Breast epithelium (tissue), 3 donors: ENCODE measurements at regions not wholly inside any gene's neighbourhood (a gene's known extent, or its start where the extent isn't known, plus 50 kb on each side); places are given as distances from the start of the nearest gene placed in this dataset.

Experiments
- CTCF ChIP-seq, 3 donors: fragments of 450-650 bp; IDR thresholded peaks; one replicate each; pipeline ENCODE4 v1.5.1; 2016 to 2017; ENCODE audit warnings: antibody characterized with exemption in 3 of 3, mild to moderate bottlenecking in 3 of 3, moderate library complexity in 3 of 3
- POLR2A ChIP-seq: fragments of 450-650 bp; IDR thresholded peaks from one replicate; pipeline ENCODE4 v1.6.1; 2016; ENCODE audit warnings: antibody characterized with exemption, mild to moderate bottlenecking, moderate library complexity
- POLR2AphosphoS5 ChIP-seq, 3 donors: sonication (generic); formaldehyde crosslinking; IDR thresholded peaks; one replicate each; pipeline ENCODE4 v1.6.1; 2017; ENCODE audit warnings: antibody characterized with exemption in 3 of 3

DNA sequence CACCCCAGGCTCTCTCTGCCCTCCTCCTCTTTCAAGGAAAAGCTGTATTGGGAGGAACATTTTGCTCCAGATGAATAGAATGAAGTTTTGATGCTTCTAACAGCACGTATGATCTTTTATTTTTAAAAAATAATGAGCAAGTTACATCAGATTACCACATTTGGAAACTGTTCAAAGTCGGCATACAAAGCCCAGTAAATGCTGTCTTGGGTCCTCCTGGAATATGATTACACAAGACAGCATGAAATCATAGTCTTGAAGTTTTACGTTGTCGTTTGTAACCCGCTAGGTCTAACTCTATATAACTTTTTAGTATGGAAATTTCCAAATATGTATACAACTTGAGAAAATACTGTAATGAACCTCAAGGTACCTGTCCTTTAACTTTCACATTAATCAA is 385.6 kb downstream of the HLX start:
- no peak for TF ChIP-seq CTCF (IDR thresholded peaks at IDR 0.05)
- TF ChIP-seq POLR2A, result no peak
- no peak for TF ChIP-seq POLR2AphosphoS5 (IDR thresholded peaks at IDR 0.05)
